ENCODE measurements at regions not wholly inside any gene's neighbourhood (a gene's known extent, or its start where the extent isn't known, plus 50 kb on each side); places are given as distances from the start of the nearest gene placed in this dataset.

DNA sequence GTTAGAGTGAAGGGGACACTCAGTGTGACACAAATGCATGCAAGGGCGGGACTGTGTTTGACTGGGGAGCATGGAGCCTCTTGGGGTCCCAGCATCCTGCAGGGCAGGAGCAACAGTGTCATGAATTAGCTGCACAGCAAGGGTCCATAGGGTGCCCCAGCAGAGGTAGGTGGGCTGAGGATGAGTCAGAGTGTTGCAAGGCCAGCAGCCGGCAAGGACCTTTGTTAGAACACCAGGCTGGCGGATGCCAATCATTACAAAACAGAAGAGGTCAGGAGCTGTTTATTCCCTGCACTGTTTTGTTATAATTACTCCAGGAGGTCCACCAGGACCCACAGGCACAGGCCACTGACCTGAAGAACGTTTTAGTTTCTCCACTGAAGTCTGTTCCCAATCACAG lies 362.2 kb upstream of the DUSP10 start:
- no peak for TF ChIP-seq EZH2 (IDR thresholded peaks at IDR 0.05; ENCODE audit: low read depth, low read length, severe bottlenecking)
- TF ChIP-seq, protein P1, sequence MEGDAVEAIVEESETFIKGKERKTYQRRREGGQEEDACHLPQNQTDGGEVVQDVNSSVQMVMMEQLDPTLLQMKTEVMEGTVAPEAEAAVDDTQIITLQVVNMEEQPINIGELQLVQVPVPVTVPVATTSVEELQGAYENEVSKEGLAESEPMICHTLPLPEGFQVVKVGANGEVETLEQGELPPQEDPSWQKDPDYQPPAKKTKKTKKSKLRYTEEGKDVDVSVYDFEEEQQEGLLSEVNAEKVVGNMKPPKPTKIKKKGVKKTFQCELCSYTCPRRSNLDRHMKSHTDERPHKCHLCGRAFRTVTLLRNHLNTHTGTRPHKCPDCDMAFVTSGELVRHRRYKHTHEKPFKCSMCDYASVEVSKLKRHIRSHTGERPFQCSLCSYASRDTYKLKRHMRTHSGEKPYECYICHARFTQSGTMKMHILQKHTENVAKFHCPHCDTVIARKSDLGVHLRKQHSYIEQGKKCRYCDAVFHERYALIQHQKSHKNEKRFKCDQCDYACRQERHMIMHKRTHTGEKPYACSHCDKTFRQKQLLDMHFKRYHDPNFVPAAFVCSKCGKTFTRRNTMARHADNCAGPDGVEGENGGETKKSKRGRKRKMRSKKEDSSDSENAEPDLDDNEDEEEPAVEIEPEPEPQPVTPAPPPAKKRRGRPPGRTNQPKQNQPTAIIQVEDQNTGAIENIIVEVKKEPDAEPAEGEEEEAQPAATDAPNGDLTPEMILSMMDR (IDR thresholded peaks at IDR 0.05; ENCODE audit: control extremely low read depth in 1 of 3, insufficient read depth in 1 of 3, low read depth in 1 of 3, low read length in 3 of 3), result no peak
- TF ChIP-seq POLR2AphosphoS5 (IDR thresholded peaks at IDR 0.05; ENCODE audit: low read depth, low read length), result no peak
- TF ChIP-seq RBBP5 (IDR thresholded peaks at IDR 0.05; ENCODE audit: borderline replicate concordance, low read depth, low read length), result no peak
- TF ChIP-seq, protein P2, sequence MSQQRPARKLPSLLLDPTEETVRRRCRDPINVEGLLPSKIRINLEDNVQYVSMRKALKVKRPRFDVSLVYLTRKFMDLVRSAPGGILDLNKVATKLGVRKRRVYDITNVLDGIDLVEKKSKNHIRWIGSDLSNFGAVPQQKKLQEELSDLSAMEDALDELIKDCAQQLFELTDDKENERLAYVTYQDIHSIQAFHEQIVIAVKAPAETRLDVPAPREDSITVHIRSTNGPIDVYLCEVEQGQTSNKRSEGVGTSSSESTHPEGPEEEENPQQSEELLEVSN (IDR thresholded peaks at IDR 0.05), result no peak
- no peak for TF ChIP-seq YY1 (IDR thresholded peaks at IDR 0.05; ENCODE audit: low read depth, low read length)
- no peak for TF ChIP-seq HDAC2 (IDR thresholded peaks at IDR 0.05; ENCODE audit: borderline replicate concordance in 1 of 2, low read depth in 2 of 2, low read length in 2 of 2)
- TF ChIP-seq POLR2A (IDR thresholded peaks at IDR 0.05; ENCODE audit: control extremely low read depth in 1 of 2, low read depth in 2 of 2, low read length in 2 of 2), result no peak

Data from H1 (cell line).